AG10803 (cell line): ENCODE measurements at regions not wholly inside any gene's neighbourhood (a gene's known extent, or its start where the extent isn't known, plus 50 kb on each side); places are given as distances from the start of the nearest gene placed in this dataset.

Source experiments
- DNase-seq: peaks from one replicate; pipeline ENCODE4 v3.0.0; 2010; ENCODE audit warnings: low read depth
- H3K4me3 ChIP-seq: 2 replicates; pipeline ENCODE4 v1.5.1; 2011; ENCODE audit warnings: mild to moderate bottlenecking, low read length, control low read depth
- CTCF ChIP-seq: conservative IDR thresholded peaks from 2 replicates; pipeline ENCODE4 v1.5.1; 2011; ENCODE audit warnings: mild to moderate bottlenecking, low read length, control low read depth, inconsistent platforms

DNA sequence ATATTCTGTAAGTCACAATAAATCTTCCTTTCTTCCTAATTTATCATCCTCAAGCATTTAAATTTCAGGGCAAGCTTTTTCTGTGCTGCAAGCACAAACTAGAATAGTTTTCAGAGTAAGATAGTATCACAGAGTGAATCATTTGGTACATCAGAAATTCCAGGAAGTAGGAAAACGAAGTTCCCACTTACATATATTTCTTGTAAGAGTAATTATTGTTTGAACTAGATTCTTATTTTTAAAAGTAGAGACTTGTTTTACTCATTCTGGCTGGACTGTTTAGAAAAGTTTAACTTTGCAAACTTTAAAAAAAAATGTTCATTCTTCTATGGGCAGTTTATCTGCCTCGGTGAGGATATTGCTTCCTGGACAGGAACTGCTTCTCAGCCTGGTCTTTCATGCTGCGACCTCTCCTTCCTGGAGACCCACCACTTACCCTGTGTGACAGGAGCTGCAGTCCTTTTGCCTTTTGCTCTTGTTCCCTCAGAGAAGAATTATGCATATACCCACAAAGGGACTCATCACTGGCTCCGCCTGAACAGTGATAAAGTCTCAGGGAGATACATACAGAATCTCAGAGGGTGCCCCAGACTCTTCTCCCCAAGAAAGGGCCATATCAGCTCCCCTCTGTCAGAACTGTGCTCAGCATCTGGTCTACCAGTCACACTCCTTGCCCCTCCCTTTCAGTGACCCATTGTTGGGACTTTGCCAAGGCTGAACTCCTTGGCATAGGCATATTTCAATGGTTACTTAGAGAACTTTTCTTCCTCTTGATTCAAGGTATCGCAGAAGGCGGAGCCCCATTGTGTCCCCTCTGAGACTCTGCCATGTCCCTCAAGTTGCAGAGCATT is 102.7 kb upstream of the CD55 start:
- H3K4me3 ChIP-seq: no peak overlapping the region
- no peak for DNase-seq
- no peak for TF ChIP-seq CTCF

DNA sequence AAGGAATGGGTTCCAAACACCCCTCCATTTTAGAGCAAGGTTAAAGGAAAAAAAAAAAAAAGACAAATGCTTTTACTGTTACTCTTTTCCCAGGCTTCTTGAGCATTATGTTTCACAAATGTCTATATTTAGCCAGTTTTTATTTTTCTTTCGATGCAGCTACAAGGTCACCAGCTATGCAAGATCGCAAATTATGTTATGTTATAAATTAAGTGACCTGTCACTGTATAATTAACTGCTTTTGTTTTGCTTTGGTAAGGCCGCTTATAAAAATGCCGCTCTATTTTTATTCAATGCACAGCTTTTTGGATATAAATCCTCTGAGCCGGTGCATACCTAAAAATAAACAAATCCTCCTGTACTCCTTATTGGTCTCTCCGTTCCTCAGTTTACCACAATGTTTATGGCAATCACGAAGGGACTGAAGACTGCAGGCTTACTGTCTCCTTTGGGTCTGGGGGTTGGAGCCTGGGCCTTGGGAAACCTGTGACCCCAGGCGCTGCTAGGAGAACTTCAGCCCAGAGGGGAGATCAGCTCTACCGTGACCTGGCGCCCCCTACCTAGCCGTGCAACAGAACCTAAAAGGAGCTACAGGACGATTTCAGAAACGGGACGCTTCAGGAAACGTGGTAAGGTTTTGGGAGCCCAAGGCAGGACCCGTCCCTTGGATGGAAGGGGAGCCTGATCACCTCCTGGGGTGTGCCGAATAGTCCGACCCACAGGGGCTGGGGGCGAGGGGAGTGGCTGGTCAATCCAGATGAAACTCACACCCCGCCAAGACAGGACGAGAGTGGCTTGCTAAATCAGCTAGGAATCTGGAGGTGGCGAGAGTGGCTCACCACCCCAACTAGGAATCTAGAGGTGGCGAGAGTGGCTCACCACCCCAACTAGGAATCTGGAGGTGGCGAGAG is 101.2 kb upstream of the CD55 start:
- no peak for DNase-seq
- H3K4me3 ChIP-seq: no peak overlapping the region
- TF ChIP-seq CTCF: no peak

DNA sequence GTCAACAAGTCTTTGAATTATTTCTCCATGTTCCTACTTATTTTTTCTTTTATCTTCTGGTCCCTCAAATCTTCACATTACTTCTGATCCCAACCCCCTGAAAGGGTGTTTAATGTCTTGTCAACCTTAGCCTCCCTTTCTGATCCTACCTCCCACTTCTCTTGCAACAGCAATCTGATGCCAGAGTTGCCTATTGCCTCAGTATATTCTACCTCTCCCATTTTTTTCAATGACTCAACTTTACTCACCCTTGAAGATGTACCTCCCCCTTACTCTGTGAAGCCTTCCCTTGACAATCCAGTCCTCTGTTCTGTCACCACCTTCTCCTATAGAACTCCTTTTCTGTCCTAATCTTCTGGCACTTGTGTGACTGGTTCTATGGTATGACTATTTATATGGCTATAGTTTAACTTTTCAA is 99.5 kb upstream of the CD55 start:
- no peak for DNase-seq
- H3K4me3 ChIP-seq: no peak overlapping the region
- no peak for TF ChIP-seq CTCF

- DNase-seq: no peak
Observed at GRCh38 chr1:207223162-207223561, 98.3 kb upstream of the CD55 start.

GRCh38 chr1:207224666-207225065 is 96.8 kb upstream of the CD55 start:
- no peak for TF ChIP-seq CTCF
- DNase-seq: no peak
- no peak overlapping the region for H3K4me3 ChIP-seq

More at GRCh38 chr1:207223162-207223561, 98.3 kb upstream of the CD55 start:
- no peak for TF ChIP-seq CTCF
- H3K4me3 ChIP-seq: no peak overlapping the region

DNA sequence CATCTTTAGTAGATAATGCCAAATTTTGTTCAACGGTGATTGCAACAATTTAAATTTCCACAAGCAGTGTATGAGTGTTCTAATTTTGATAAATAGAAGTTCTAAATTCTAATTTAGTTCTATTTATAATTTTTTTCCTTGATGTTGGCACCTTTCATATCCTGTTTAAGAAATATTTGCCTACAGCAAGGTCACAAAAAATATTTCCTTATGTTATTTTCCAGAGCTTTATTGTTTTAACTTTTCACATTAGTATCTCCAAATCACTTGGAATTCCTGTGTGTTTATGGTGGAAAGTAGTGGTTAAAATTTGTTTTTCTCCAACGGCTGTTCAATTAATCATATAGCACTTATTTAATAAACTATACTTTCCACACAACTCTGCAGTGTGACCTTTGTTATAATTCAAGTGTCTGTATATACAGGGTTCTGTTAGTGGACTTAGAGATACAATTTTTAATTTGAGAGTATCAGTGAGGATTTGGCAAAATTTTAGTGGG is 94.3 kb upstream of the CD55 start:
- no peak overlapping the region for H3K4me3 ChIP-seq
- TF ChIP-seq CTCF: no peak
- no peak for DNase-seq
